NCI-H1092 treated with DMSO at 0.1 percent for 48 hours (cell line): ENCODE measurements at regions not wholly inside any gene's neighbourhood (a gene's known extent, or its start where the extent isn't known, plus 50 kb on each side); places are given as distances from the start of the nearest gene placed in this dataset.
"Not testable (repeated sequence)": the region's sequence is repeated elsewhere in the genome, so short reads cannot be mapped to it uniquely, and the experiment has no call there.

Experiments
- DNase-seq: peaks from one replicate; lab custom pipeline; 2025; lab: John Stamatoyannopoulos, UW

DNA sequence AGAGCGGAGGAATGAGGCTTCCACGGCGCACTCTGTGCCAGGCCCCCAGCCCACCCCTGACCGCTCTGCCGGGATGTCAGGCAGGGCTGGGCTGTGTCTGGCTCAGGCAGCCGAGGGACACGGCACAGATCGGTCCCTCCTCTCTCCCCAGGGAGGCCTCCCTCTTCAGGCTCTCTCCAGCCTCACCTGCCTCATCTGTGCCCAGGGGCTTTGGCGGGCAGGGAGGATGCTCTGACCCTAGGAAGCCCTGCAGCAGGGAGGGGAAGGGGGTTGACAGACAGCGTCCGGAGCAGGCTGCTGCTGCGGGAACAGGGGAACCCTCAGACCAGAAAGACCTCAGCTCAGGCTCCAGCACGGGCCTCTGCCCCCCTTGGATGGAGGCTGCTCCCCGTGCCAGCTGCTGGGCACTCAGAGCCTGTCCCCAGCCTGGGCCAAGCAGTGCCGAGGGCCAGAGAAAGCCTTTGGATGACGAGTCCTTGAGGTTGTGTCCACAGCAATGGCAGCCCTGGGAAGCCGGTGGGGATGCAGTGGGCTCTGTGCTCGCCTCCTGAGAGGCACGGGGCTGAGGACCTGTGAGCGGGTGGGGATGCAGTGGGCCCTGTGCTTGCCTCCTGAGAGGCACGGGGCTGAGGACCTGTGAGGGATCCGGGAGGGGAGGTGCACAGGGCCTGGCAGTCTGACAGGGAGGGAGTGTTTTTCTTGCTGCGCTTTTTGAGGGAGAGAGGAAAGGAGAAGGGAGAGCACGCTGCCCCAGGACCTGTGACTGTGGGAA, 66.9 kb downstream of the FOXL3 start:
- no peak for DNase-seq

DNA sequence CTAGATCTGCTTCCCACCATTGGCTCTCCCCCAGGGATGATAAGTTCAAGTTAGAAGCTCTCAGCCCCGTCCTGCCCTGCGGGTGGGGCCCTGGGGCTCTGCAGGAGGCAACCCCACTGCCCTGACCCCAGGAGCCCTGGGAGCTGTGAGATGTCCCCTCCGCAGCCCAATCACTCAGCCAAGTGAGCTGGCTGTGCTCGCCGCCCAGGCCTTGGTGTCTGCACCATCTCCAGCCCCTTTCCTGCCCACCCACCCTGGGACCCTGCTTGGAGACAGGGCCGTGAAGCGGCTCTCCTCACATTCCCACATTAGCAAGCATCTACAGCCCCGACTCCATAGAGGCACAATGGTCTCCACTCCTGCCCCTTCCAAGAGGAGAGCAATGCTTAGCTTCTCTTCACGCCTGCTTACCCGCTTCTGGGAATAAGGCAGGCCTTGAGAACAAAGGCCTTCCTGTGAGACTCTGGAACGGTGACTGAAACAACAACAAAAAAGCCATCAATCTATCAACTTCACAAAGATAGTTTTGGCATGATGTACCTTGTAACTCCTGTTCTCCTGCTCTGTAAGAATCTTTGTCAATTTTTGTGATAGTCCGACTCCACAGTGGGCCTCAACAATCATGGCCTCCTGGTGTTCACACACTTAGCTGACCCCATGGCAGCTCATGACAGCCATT, 67.7 kb downstream of the FOXL3 start:
- no peak for DNase-seq

DNA sequence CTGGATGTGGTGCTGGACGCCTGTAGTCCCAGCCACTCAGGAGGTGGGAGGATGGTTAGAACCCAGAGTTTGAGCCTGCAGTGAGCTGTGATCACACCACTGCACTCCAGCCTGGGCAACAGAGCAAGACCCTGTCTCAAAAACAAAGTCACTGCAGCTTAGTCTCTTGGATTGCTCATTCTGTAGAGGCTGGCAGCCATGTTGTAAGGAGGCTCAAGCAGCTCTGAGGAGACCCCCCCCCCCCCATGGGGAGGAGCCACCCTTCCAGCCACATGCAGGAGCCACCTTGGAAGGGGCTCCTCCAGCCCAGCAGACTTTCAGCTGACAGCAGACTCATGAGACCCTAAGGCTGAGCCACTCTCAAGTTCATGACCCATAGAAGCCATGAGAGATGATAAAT, 68.4 kb downstream of the FOXL3 start:
- DNase-seq: no peak

DNA sequence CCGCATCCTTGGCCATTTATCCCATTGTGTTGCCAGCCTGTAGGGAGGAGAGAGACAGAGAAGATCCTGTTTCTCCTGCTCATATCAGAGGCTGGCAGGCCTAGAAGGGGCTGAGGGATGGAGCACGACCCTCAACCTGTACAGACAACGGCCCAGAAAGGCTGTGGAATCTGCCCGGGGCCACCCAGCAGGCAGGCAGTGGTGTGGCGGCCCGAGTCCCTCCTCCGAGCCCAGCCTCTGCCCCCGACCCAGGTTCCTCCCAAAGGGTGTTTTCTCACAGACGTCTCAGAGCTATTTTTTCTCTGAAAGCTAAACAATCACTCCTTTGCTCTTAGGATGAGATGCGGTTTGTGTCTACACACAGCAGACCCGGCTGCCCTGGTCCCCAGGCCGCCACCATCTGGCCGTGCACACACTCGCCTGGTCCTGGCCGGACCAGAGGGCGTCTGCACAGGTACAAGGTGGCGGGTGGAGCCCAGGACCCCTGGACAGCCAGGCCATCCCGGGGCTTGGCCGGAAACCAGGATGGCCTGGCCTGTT, 69.3 kb downstream of the FOXL3 start:
- no peak for DNase-seq

DNA sequence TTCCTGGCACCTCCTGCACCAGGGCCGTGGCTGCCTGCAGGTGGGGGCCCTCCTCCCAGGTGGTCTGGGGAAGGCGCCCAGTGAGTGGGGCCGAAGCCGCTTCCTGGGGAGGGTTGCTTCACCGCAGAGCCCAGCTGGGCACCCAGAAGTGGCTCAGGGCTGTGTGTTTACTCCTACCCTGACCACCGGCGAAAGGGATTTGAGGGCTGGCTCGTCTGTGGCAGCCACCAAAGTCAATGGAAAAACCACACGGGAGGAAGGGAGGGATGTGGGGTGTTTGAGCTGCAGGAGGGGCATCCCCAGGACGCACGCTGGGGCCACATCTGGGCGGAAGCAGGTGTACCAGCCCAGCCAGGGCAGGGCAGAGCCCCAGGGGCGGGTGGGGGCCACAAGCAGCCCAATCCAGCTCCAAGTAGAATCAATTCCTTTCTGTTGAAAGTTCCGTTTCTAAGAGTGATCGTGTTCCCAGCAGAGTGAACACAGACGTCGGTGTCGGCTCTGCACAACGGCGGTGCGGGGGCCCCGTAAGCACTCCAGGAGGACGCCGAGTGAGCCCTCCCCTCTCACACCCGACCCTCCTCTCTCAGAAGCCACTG, 69.9 kb downstream of the FOXL3 start:
- DNase-seq: no peak

DNA sequence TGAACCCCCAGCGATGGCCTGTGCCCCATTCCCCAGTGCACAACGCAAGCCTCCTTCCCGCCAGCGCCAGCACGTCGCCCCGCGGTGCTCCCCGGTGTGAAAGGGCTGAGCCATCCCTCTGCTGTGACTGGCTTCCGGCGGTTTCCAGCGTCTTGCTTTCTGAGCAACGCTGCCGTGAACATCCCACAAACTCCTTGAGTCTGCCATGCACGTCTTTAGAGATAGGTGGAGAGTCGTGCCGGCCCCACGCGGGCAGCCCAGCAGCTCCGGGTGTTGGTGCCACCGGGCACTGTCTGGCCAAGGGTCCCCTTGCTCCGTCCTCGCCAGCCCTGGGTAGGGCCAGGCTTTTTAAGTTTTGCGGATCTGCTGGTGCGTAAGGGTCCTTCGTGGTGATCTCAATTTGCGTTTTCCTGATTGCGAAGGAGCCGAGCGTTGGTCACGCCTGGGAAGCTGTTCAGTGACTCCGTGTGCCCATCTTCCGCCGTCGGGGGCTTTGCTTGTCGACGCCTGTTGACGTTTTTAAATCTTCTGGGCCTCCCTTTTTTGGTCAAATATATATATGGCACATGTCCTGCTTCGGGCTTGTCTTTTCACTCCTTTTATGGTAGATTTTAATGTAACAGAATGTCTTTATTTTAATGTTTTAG, 70.6 kb downstream of the FOXL3 start:
- DNase-seq: no peak

DNA sequence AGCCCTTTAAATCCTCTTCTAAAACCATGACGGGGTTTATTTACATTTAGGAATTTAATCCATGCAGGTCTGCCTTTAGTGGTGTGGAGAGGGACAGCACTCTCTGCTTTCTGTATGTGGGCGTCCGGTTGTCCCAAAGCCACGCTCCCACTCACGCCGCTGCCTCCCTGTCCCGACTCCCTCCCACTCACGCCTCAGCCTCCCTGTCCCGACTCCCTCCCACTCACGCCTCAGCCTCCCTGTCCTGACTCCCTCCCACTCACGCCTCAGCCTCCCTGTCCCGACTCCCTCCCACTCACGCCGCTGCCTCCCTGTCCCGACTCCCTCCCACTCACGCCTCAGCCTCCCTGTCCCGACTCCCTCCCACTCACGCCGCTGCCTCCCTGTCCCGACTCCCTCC, 71.2 kb downstream of the FOXL3 start:
- not testable (repeated sequence) for DNase-seq

DNA sequence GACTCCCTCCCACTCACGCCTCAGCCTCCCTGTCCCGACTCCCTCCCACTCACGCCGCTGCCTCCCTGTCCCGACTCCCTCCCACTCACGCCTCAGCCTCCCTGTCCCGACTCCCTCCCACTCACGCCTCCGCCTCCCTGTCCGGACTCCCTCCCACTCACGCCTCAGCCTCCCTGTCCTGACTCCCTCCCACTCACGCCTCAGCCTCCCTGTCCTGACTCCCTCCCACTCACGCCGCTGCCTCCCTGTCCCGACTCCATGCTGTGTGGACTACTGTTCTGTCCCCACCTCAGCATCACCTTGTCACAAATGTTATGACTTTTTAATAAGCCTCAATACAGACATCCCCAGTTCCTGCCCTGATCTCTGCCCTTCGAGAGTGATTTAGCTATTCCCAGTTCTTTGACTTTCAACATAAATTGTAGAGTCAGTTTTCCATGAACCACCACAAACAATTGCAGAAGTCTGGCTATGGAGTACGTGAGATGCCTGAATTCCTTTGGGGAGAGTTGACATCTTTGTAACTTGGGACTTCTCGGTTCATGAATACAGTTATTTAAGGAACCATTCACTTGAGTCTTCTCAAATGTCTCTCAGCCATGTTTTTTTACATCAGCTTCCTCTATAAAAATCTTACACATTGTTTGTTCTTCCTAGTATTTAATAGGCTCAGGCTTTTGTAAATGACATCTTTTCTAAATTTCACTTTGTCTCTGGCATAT, 71.9 kb downstream of the FOXL3 start:
- DNase-seq: no peak

DNA sequence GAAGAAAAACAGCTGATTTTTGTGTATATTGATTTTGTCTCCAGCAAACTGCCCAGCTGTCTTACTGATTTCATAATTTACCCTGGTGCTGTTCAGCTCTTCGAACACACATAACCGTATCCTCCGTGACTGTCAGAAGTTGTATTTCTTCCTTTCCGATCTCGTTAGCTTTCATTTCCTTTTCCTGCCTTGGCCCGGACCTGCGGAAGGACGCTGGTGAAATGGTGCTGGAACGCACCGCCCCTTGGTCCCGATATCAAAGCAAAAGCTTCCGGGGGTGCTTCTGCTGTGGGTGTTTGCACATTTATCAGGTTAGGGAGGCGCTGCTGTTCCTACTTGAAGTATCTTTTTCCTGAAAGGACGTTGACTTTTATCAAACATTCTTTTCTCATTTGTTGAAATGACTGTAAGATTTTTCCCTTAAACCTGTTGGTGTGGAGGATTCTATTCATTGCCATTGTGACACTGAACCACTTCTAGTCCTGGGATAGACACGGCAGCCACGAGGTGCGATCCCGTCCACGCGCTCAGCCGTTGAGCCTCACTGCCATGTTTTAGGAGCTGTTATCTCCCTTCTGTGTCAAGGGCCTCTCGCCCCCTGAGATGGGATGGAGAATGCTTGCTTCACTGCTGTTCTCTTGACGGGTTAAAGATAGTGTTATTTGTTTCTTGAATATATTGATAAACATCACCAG, 72.6 kb downstream of the FOXL3 start:
- DNase-seq: no peak

DNA sequence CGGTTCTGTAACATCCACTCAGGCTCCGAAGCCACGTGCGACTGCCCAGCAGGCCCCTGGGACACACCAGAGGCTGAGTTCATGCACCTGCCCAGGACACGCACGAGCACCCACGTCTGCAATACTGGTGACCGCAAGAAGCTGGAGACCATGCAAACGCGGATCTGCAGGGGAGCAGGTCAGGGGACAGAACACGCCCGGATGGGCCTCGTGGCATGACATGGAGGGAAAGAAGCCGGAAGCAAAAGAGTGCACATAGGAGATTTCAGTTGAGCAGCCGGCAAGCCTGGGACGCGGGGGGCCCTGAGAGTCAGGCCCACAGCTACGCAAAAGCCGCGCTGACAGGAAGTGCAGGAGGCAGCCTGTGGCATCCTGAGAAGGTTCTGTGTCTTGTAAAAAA, 73.7 kb downstream of the FOXL3 start:
- no peak for DNase-seq

DNA sequence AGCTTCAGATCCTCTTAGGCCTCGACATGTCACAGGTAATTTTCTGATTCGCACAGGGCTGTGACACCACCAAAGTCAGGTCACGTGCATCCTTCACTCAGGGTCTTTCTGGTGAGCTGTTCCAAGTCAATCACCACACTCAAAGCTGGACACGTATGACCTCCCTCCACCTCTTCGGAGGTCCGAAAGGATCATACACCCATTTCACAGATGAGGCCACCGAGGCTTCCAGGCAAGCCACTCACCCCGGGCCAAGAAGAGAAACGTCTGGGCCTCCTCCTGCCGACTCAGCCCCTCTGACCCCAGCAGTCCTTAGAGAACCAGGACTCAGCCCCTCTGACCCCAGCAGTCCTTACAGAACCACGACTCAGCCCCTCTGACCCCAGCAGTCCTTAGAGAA, 74.6 kb downstream of the FOXL3 start:
- DNase-seq: no peak

DNA sequence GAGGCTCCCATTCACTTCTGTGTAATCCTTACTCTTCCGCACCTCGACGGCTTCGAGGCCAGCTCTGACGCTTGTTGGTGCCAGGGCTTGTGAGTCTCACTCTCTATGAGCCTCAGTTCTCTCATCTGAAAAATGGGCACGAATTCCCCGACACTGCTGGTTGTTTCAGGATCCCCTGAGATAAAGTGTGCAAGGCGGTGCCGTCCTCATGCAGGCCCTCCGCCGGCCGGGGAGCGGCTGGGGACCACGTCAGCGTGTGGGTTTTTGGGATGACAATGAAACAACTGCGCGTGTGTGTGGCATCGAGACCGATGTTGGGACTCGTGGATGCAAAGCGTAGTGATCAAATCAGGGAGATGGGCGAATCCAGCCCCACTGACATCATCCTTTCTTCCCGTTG, 75.6 kb downstream of the FOXL3 start:
- no peak for DNase-seq

DNA sequence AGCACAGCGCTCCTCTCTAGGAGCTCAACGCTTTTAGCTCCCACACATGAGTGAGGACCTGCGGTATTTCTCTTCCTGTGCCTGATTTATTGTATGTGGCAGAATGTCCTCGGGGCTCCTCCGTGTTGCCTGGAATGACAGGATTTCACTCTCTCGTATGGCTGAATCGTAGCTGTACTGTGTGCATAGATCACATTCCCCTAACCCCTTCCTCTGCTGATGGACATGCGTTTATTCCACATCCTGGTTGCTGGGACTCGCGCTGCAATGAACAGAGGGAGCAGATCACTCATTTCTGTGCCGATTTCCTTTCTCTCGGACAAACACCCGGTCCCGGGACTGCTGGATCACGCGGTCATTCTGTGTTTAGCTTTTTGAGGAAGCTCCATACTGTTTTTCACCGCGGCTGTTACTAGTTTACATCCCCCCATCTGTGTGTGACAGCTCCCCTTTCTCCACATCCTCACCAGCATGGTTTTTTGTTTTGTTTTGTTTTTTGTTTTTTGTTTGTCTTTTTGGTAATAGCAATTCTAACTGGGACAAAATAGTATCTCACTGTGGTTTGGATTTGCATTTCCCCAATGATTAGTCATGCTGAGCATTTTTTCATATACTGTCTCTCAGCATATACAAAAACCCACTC, 76.3 kb downstream of the FOXL3 start:
- no peak for DNase-seq

DNA sequence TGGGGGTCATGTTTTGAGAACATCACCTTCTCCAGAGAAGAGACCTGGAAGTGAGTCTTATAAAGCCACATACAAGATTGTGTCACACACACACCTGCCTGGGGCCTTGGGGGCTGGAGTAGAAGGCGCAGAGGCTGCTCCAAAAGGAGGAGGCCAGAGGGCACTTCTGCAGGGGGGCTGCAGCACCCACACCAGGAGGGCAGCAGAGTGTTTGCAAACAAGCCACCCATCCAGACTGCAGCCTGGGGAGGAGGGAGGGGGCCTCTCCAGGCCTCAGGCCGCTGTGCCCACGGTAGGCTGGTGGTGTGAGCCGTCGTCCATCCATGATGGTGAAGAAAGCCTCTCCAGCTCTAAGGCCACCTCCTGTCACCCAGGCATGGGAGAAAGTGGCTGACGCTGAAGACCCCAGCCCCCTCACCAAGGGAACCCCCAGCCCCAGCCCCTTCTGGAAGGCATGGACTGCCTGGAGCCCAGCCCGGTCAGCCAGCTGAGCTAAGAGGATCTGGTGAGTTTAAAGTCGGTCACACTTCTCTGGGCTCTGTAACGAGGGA, 77.5 kb downstream of the FOXL3 start:
- DNase-seq: no peak

DNA sequence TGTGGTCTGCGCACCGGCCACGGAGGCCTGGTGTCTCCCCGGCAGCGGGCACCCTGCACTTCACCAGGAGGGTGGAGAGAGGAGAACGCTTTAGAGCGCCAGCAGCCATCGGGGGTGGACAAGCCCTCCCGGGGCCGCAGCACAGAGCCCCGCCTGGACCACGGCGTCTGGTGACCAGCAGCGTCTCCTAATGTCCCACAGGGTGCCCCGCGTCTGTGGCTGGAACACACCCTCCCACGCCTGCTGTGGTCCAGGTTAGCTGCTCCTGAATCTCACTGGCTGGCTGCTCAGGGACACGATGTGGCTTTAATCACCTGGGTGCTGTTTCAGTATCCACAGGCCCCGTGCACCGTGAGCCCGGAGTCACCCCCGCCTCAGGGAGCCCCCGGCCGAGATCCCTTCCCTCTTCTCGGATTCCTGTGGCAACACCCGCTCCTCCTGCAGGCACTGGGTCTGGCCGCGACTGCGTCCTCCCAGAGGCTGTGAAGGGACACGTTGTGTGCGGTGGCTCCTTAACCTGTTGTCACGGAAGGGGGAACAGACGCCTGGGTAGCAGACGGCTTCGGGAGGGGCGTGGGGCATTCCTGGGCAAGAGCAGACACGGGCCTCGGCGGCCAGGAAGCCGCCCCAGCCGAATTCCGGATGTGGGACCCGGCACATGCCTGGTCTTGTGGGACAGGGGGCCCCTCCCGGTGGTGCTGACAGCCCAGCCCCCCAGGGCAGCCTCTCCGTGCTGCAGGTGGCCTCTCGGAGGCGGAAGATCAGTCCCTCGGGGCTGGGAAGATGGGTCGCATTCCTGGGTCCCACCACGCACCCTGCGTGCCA, 78.9 kb downstream of the FOXL3 start:
- DNase-seq: no peak

DNA sequence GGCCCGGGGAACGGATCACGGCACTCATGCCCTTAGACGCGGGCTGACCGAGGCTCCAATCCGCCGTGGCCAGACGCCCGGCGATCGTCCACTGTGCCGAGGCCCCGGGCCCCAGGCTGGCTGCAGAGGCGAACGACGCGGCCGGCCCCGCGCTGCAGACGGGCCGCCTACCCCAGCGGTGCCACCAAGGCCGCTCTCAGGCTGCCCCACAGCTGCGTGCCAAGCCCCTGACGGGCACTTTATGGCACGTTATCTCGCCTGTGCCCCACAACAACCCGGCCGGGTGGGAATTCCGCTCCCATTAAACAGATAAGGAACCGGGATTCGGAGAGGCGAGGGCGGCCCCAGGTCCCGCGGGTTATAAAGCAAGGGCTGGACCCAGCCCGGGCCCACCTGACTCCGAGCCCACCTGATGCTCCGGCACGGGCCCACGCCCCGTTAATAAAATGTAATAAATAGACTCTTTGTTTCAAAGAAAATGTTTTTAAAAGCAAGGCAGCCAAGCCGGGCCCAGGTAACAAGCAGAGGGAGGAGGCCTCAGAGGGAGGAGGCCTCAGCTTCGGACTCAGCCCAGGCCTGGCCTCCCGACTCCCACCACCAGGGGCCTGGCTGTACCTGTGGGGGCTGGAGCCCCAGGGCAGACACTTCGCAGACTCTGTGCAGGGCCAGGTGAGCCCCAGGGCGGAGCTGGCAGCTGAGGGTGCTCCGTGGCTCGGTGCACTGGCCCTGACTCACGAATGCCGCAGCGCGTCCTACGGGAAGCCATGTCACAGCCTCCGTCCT, 79.7 kb downstream of the FOXL3 start:
- no peak for DNase-seq

DNA sequence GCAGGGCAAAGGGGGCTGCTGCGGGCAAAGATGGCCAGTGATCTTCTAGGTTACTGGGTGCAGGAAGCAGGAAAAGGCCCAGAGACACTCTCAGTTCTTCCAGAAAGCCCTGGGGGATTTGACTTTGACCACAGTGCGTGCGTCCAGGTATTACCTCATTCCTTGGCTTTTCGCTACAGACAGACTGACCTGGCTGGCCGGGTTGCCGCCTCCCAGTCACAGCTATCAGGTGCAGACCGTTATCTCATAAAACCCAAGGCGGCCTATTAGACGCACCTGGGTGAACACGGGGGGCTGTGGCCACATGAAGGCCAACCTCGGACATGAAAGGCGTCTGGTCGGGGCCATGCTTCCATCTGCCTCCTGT, 80.3 kb downstream of the FOXL3 start:
- no peak for DNase-seq

DNA sequence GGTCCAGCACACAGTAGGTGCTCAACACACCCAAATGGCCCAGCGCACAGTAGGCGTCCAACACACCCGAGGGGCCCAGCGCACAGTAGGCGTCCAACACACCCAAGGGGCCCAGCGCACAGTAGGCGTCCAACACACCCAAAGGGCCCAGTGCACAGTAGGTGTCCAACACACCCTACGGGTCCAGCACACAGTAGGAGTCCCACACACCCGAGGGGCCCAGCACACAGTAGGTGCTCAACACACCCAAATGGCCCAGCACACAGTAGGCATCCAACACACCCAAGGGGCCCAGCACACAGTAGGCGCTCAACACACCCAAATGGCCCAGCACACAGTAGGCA, 80.8 kb downstream of the FOXL3 start:
- no peak for DNase-seq
